ENCODE measurements at regions not wholly inside any gene's neighbourhood (a gene's known extent, or its start where the extent isn't known, plus 50 kb on each side); places are given as distances from the start of the nearest gene placed in this dataset.

DNA sequence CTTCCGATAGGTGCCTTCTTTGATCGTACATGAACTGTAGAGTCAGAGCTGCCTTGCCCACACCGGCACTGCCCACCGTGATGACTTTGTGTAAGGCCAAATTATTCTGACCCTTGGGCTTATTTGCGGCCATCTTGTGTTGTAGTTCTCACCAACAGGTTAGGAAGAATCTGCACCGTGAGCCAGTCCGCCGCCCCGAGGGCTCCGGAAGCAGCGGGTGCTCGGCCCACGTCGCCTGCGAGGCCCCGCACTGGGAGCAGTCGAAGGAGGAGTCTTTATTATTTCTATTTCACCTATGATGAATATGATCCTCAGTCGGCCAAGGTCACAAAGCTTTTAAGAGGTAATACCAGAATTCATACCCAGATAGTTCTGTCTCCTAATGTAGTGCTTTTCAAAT, 70.6 kb upstream of the SYT1 start:
- TF ChIP-seq, protein P1, sequence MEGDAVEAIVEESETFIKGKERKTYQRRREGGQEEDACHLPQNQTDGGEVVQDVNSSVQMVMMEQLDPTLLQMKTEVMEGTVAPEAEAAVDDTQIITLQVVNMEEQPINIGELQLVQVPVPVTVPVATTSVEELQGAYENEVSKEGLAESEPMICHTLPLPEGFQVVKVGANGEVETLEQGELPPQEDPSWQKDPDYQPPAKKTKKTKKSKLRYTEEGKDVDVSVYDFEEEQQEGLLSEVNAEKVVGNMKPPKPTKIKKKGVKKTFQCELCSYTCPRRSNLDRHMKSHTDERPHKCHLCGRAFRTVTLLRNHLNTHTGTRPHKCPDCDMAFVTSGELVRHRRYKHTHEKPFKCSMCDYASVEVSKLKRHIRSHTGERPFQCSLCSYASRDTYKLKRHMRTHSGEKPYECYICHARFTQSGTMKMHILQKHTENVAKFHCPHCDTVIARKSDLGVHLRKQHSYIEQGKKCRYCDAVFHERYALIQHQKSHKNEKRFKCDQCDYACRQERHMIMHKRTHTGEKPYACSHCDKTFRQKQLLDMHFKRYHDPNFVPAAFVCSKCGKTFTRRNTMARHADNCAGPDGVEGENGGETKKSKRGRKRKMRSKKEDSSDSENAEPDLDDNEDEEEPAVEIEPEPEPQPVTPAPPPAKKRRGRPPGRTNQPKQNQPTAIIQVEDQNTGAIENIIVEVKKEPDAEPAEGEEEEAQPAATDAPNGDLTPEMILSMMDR (IDR thresholded peaks at IDR 0.05), result no peak
- TF ChIP-seq POLR2A (IDR thresholded peaks at IDR 0.05), result no peak

Data from thyroid gland (tissue), 4 donors.